H1 (cell line): ENCODE measurements at regions not wholly inside any gene's neighbourhood (a gene's known extent, or its start where the extent isn't known, plus 50 kb on each side); places are given as distances from the start of the nearest gene placed in this dataset.

Experiments
- CTCF ChIA-PET: fragments of 300-600 bp; sonication (Branson Sonifier 250); formaldehyde crosslinking; loops from one replicate; lab custom pipeline; 2021; ENCODE audit not compliant: partially characterized antibody; lab: Charles Lee
- POLR2A ChIA-PET: fragments of 300-600 bp; sonication (Branson Sonifier 250); formaldehyde crosslinking; loops from one replicate; lab custom pipeline; 2021; ENCODE audit warnings: inconsistent platforms; ENCODE audit not compliant: partially characterized antibody; lab: Charles Lee
- DNase-seq, 2 experiments: peaks; one replicate each; pipeline versions ENCODE4 v3.0.0 to v3.0.0-alpha.2; 2010 to 2022; ENCODE audit warnings: low spot score in 2 of 2, low read depth in 1 of 2, mixed read lengths in 1 of 2
- FAIRE-seq: peaks from 2 replicates; lab custom pipeline; 2011; peaks lifted over from hg19 to GRCh38; lab: Jason Lieb, UNC
- H2AFZ ChIP-seq: 2 replicates; pipeline ENCODE4 v1.8.1; 2012; ENCODE audit warnings: low read length, inconsistent platforms
- H2AK5ac ChIP-seq: 2 replicates; pipeline ENCODE4 v1.6.1; 2013; ENCODE audit warnings: low read depth, low read length
- H2BK120ac ChIP-seq: replicated peaks from 2 replicates; pipeline ENCODE3; 2013; ENCODE audit warnings: low read depth, low read length, inconsistent platforms
- H2BK12ac ChIP-seq: 2 replicates; pipeline ENCODE4 v1.6.1; 2013; ENCODE audit warnings: low read depth, low read length
- H2BK15ac ChIP-seq: 2 replicates; pipeline ENCODE4 v1.6.1; 2013; ENCODE audit warnings: low read length
- H2BK20ac ChIP-seq: 2 replicates; pipeline ENCODE4 v1.6.1; 2013; ENCODE audit warnings: low read length
- H2BK5ac ChIP-seq: 2 replicates; pipeline ENCODE4 v1.6.1; 2013; ENCODE audit warnings: low read depth, low read length
- H3K14ac ChIP-seq: 2 replicates; pipeline ENCODE4 v1.6.1; 2013; ENCODE audit warnings: inconsistent platforms; ENCODE audit not compliant: insufficient read length
- H3K18ac ChIP-seq: 2 replicates; pipeline ENCODE4 v1.6.1; 2013; ENCODE audit warnings: low read length; ENCODE audit errors: extremely low read depth
- H3K23ac ChIP-seq: 2 replicates; pipeline ENCODE4 v1.6.1; 2013; ENCODE audit warnings: inconsistent platforms; ENCODE audit not compliant: insufficient read length
- H3K23me2 ChIP-seq: 2 replicates; pipeline ENCODE4 v1.6.1; 2013; ENCODE audit warnings: low read depth, low read length
- H3K27ac ChIP-seq: 2 replicates; pipeline ENCODE4 v1.6.1; 2011; ENCODE audit warnings: low read depth, low read length, inconsistent platforms
- H3K27me3 ChIP-seq, 4 experiments: replicated peaks in 1 of 4; 1 replicate in 1 of 4; 2 replicates in 3 of 4; pipeline versions ENCODE4 v1.6.1 to v1.8.1; 2011 to 2013; ENCODE audit warnings: low read length in 3 of 4, mild to moderate bottlenecking in 3 of 4, inconsistent platforms in 2 of 4, mixed read lengths in 2 of 4, moderate library complexity in 1 of 4; ENCODE audit not compliant: control insufficient read depth in 3 of 4, insufficient read depth in 3 of 4; ENCODE audit errors: extremely low read depth in 1 of 4
- H3K36me3 ChIP-seq, 4 experiments: 2 replicates each; pipeline versions ENCODE4 v1.6.1 to v1.8.1; 2011 to 2013; ENCODE audit warnings: mild to moderate bottlenecking in 4 of 4, low read length in 3 of 4, moderate library complexity in 2 of 4, control low read depth in 1 of 4, inconsistent platforms in 1 of 4; ENCODE audit not compliant: insufficient read depth in 4 of 4, control insufficient read depth in 2 of 4
- H3K4ac ChIP-seq: replicated peaks from 2 replicates; pipeline ENCODE3; 2013; ENCODE audit warnings: low read length, low read depth, mixed read lengths, inconsistent platforms; ENCODE audit not compliant: insufficient read length
- H3K4me1 ChIP-seq, 4 experiments: replicated peaks in 1 of 4; 1 replicate in 1 of 4; 2 replicates in 3 of 4; pipeline versions ENCODE4 v1.6.1 to v1.8.1; 2011 to 2013; ENCODE audit warnings: low read length in 3 of 4, inconsistent platforms in 2 of 4, mixed read lengths in 1 of 4; ENCODE audit not compliant: insufficient read depth in 4 of 4, control insufficient read depth in 3 of 4
- H3K4me2 ChIP-seq, 2 experiments: 2 replicates each; pipeline versions ENCODE4 v1.6.1 to v1.8.1; 2011 to 2013; ENCODE audit warnings: low read depth in 2 of 2, low read length in 2 of 2, control low read depth in 1 of 2, inconsistent platforms in 1 of 2, mild to moderate bottlenecking in 1 of 2; ENCODE audit not compliant: insufficient read depth in 1 of 2
- H3K4me3 ChIP-seq, 4 experiments: fragments of 200-600, 300-600 bp in 1 of 4; sonication (generic), shearing (Covaris generic), sonication (Bioruptor Twin) in 1 of 4; 2 replicates each; pipeline versions ENCODE4 v1.5.1 to v1.8.1; 2011 to 2016; ENCODE audit warnings: low read length in 4 of 4, low read depth in 3 of 4, control low read depth in 2 of 4, inconsistent platforms in 2 of 4, mild to moderate bottlenecking in 2 of 4, mixed read lengths in 1 of 4, moderate library complexity in 1 of 4; ENCODE audit not compliant: insufficient read depth in 2 of 4; ENCODE audit errors: extremely low read depth in 1 of 4
- H3K56ac ChIP-seq: replicated peaks from 2 replicates; pipeline ENCODE3; 2013; ENCODE audit warnings: low read depth, mild to moderate bottlenecking, mixed read lengths, low read length, inconsistent platforms; ENCODE audit not compliant: insufficient read length
- H3K79me1 ChIP-seq: 2 replicates; pipeline ENCODE4 v1.6.1; 2013; ENCODE audit warnings: low read depth, low read length, control low read depth
- H3K79me2 ChIP-seq, 2 experiments: 2 replicates each; pipeline versions ENCODE4 v1.6.1 to v1.8.1; 2012 to 2013; ENCODE audit warnings: low read length in 2 of 2, mild to moderate bottlenecking in 2 of 2, inconsistent platforms in 1 of 2; ENCODE audit not compliant: insufficient read depth in 2 of 2, control insufficient read depth in 1 of 2
- H3K9ac ChIP-seq, 4 experiments: replicated peaks in 1 of 4; 1 replicate in 1 of 4; 2 replicates in 3 of 4; pipeline versions ENCODE4 v1.6.1 to v1.8.1; 2011 to 2013; ENCODE audit warnings: low read depth in 3 of 4, low read length in 3 of 4, control low read depth in 2 of 4, mild to moderate bottlenecking in 2 of 4, moderate library complexity in 2 of 4, inconsistent platforms in 1 of 4; ENCODE audit errors: extremely low read depth in 1 of 4
- H3K9me3 ChIP-seq, 2 experiments: 2 replicates each; pipeline versions ENCODE4 v1.6.1 to v1.8.1; 2012 to 2013; ENCODE audit warnings: mild to moderate bottlenecking in 2 of 2, moderate library complexity in 2 of 2, control low read depth in 1 of 2, inconsistent platforms in 1 of 2, low read depth in 1 of 2, low read length in 1 of 2, mixed read lengths in 1 of 2; ENCODE audit not compliant: insufficient read depth in 2 of 2
- H4K20me1 ChIP-seq, 2 experiments: replicated peaks in 1 of 2; 2 replicates each; pipeline versions ENCODE3 to v1.8.1; 2011 to 2013; ENCODE audit warnings: inconsistent platforms in 2 of 2, low read length in 2 of 2, mild to moderate bottlenecking in 1 of 2; ENCODE audit not compliant: insufficient read depth in 2 of 2, control insufficient read depth in 1 of 2
- H4K5ac ChIP-seq: 2 replicates; pipeline ENCODE4 v1.6.1; 2013; ENCODE audit warnings: low read length, low read depth, mixed read lengths, inconsistent platforms; ENCODE audit not compliant: insufficient read length
- H4K8ac ChIP-seq: 2 replicates; pipeline ENCODE4 v1.8.0; 2013; ENCODE audit warnings: mild to moderate bottlenecking, moderate library complexity, low read length, inconsistent platforms; ENCODE audit not compliant: insufficient read depth; ENCODE audit errors: extremely low read depth
- H4K91ac ChIP-seq: replicated peaks from 2 replicates; pipeline ENCODE3; 2013; ENCODE audit warnings: low read length, mixed read lengths, inconsistent platforms; ENCODE audit not compliant: insufficient read length
- BRCA1 ChIP-seq: IDR thresholded peaks from 2 replicates; pipeline ENCODE4 v1.6.1; 2012; ENCODE audit warnings: low read depth, low read length, improper control_type of control experiment
- CTBP2 ChIP-seq: IDR thresholded peaks from 2 replicates; pipeline ENCODE4 v1.7.0; 2011; ENCODE audit warnings: borderline replicate concordance, mild to moderate bottlenecking, moderate library complexity, mixed read lengths, low read length; ENCODE audit not compliant: insufficient read depth, insufficient read length
- FOSL1 ChIP-seq: IDR thresholded peaks from 2 replicates; pipeline ENCODE4 v1.6.1; 2011; ENCODE audit warnings: mild to moderate bottlenecking, low read depth, low read length, moderate library complexity; ENCODE audit not compliant: insufficient read depth
- KDM4A ChIP-seq: IDR thresholded peaks from one replicate; pipeline ENCODE4 v1.7.1; 2012; ENCODE audit warnings: low read depth, mild to moderate bottlenecking, moderate library complexity, low read length, inconsistent platforms; ENCODE audit not compliant: severe bottlenecking
- NRF1 ChIP-seq: IDR thresholded peaks from 2 replicates; pipeline ENCODE4 v1.6.1; 2011; ENCODE audit warnings: mild to moderate bottlenecking, low read depth, low read length, improper control_type of control experiment
- RAD21 ChIP-seq, 2 experiments: IDR thresholded peaks in 1 of 2; conservative IDR thresholded peaks in 1 of 2; 2 replicates each; pipeline ENCODE4 v1.6.1; 2011; ENCODE audit warnings: low read depth in 2 of 2, low read length in 2 of 2, improper control_type of control experiment in 1 of 2, inconsistent platforms in 1 of 2, mild to moderate bottlenecking in 1 of 2, moderate library complexity in 1 of 2
- RNF2 ChIP-seq: fragments of 200-900, 300-1000 bp; sonication (generic); IDR thresholded peaks from 2 replicates; pipeline ENCODE4 v1.7.1; 2016; ENCODE audit warnings: borderline replicate concordance, low read depth, mild to moderate bottlenecking, antibody characterized with exemption, low read length; ENCODE audit not compliant: poor library complexity, severe bottlenecking; ENCODE audit errors: missing control alignments
- SP2 ChIP-seq: IDR thresholded peaks from 2 replicates; pipeline ENCODE4 v1.6.1; 2012; ENCODE audit warnings: mild to moderate bottlenecking, low read length, inconsistent platforms
- SUZ12 ChIP-seq: fragments of 200-600 bp; sonication (generic); IDR thresholded peaks from 2 replicates; pipeline ENCODE4 v1.6.1; 2012; ENCODE audit warnings: mild to moderate bottlenecking, inconsistent platforms, low read length, moderate library complexity, mixed read lengths
- WGBS, 2 experiments: shearing (Covaris generic) in 1 of 2; methylation state at CpG; one replicate each; pipeline versions ENCODE4 v1.1.6 to v1.1.7; 2013 to 2015; ENCODE audit warnings: low lambda C conversion rate in 2 of 2, mixed read lengths in 2 of 2, inconsistent platforms in 1 of 2, low coverage in 1 of 2, missing lambda C conversion rate in 1 of 2; ENCODE audit not compliant: insufficient replicate concordance in 2 of 2, insufficient coverage in 1 of 2, insufficient read length in 1 of 2; ENCODE audit errors: extremely low coverage in 1 of 2, missing lambda C conversion rate in 1 of 2; 5-methylcytosine and 5-hydroxymethylcytosine counted together

DNA sequence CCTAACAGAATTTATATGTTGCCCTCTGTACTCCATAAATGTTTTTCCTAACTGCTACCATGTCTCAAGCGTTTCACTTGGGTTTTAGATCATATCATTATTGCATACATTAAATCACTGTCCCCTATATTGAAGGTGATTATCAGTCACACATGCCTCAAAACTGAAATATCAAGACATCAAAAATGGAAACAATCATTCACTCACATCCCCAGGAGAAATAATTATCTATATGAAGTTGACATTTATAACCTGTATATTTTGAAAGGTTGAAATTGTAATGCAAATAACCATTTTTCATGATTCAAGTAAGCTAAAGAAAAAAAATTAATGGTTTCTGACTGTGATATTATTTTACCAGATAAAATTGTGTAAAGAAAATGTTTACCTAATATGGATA, 1695.0 kb downstream of the SLITRK1 start:
- Histone ChIP-seq H3K27me3 (no peaks in the 10 kb centered on the region), H3K9me3 (no peaks in the 10 kb centered on the region), H4K5ac (no peak overlapping the region), H3K27ac (no peak overlapping the region), H3K18ac (no peak overlapping the region), H4K8ac (no peak overlapping the region), H2BK20ac (no peak overlapping the region), H4K91ac (no peak overlapping the region), H3K9ac (no peak overlapping the region), H3K56ac (no peak overlapping the region), H3K14ac (no peak overlapping the region), H3K23me2 (no peaks in the 10 kb centered on the region), H2BK120ac (no peak overlapping the region), H2AK5ac (no peak overlapping the region), H3K79me2 (no peaks in the 10 kb centered on the region), H3K4me3 (no peak overlapping the region), H3K4me1 (no peaks in the 10 kb centered on the region), H2BK12ac (no peak overlapping the region), H3K4me2 (no peak overlapping the region), H3K23ac (no peak overlapping the region), H3K4ac (no peak overlapping the region), H3K36me3 (no peaks in the 10 kb centered on the region), H2BK5ac (no peak overlapping the region), H3K79me1 (no peaks in the 10 kb centered on the region), H4K20me1 (no peaks in the 10 kb centered on the region), H2AFZ (no peak overlapping the region), H2BK15ac (no peak overlapping the region)
- FAIRE-seq: no peak
- POLR2A ChIA-PET: no interaction called here
- no peak for DNase-seq
- CTCF ChIA-PET: no interaction called here
- 90% methylated on average over 1 of the region's 1 CpG; no CpG with 5 or more reads in 1 of the 2 experiments for WGBS, 2 experiments
- no peak for TF ChIP-seq SP2
- no peak for TF ChIP-seq RNF2
- no peak for TF ChIP-seq NRF1
- TF ChIP-seq RAD21 (IDR thresholded peaks at IDR 0.05 in 1 of 2, conservative IDR thresholded peaks at IDR 0.05 in 1 of 2; ENCODE audit: low read depth in 2 of 2, low read length in 2 of 2): no peak
- TF ChIP-seq KDM4A: no peak
- TF ChIP-seq FOSL1: no peak
- TF ChIP-seq SUZ12: no peak
- no peak for TF ChIP-seq CTBP2
- no peak for TF ChIP-seq BRCA1
